ENCODE measurements at regions not wholly inside any gene's neighbourhood (a gene's known extent, or its start where the extent isn't known, plus 50 kb on each side); places are given as distances from the start of the nearest gene placed in this dataset.

- H3K27ac ChIP-seq: no peak overlapping the region
- no peaks in the 10 kb centered on the region for H3K4me1 ChIP-seq
- DNase-seq: no peak
- TF ChIP-seq CTCF (IDR thresholded peaks at IDR 0.05 in 8 of 11, conservative IDR thresholded peaks at IDR 0.05 in 3 of 11) (no peak), POLR2AphosphoS5 (IDR thresholded peaks at IDR 0.05) (no peak), POLR2A (IDR thresholded peaks at IDR 0.05) (no peak)
- H3K27me3 ChIP-seq (replicated peaks in 1 of 7): no peaks in the 10 kb centered on the region
- no peaks in the 10 kb centered on the region for H3K36me3 ChIP-seq
- no peaks in the 10 kb centered on the region for H3K9me3 ChIP-seq
- WGBS, 5 donors: 63 to 82% (median 71%) methylated on average over 3 of the region's 3 CpGs
- intact Hi-C loops (cut with DNase I; ENCODE audit: low total_unique reads): no loop called here
- no peak overlapping the region for H3K4me3 ChIP-seq
Measured at GRCh38 chr1:104768466-104768865, 1018.8 kb downstream of the AMY1C start.

GRCh38 chr1:104780470-104781078 lies 1030.9 kb downstream of the AMY1C start:
- H3K27ac ChIP-seq: no peak overlapping the region
- no peaks in the 10 kb centered on the region for H3K36me3 ChIP-seq
- intact Hi-C loops (cut with DNase I; ENCODE audit: low total_unique reads): no loop called here
- no peak for TF ChIP-seq POLR2A (IDR thresholded peaks at IDR 0.05)
- TF ChIP-seq CTCF (IDR thresholded peaks at IDR 0.05 in 8 of 11, conservative IDR thresholded peaks at IDR 0.05 in 3 of 11): peak in 8 of 11 experiments; percentile 31 to 64 (median 56)
- H3K9me3 ChIP-seq: no peaks in the 10 kb centered on the region
- no peaks in the 10 kb centered on the region for H3K27me3 ChIP-seq (replicated peaks in 1 of 7)
- no peak overlapping the region for H3K4me3 ChIP-seq
- DNase-seq: no peak
- H3K4me1 ChIP-seq: no peaks in the 10 kb centered on the region
- 12 to 24% (median 16%) methylated on average over 6 of the region's 6 CpGs for WGBS, 5 donors

GRCh38 chr1:104785575-104786187 lies 1036.0 kb downstream of the AMY1C start:
- no peaks in the 10 kb centered on the region for H3K36me3 ChIP-seq
- intact Hi-C loops (cut with DNase I; ENCODE audit: low total_unique reads): no loop called here
- 54 to 82% (median 67%) methylated on average over 2 of the region's 2 CpGs for WGBS, 5 donors
- H3K9me3 ChIP-seq: peaks cover 0 to 7% (median 0%) of the 10 kb centered on the region in 8 donors
- no peak overlapping the region for H3K27ac ChIP-seq
- no peak for DNase-seq
- no peaks in the 10 kb centered on the region for H3K27me3 ChIP-seq (replicated peaks in 1 of 7)
- H3K4me1 ChIP-seq: no peaks in the 10 kb centered on the region
- no peak overlapping the region for H3K4me3 ChIP-seq
- TF ChIP-seq POLR2A (IDR thresholded peaks at IDR 0.05) (no peak), POLR2AphosphoS5 (IDR thresholded peaks at IDR 0.05) (no peak), CTCF (IDR thresholded peaks at IDR 0.05 in 8 of 11, conservative IDR thresholded peaks at IDR 0.05 in 3 of 11) (no peak)

- Histone ChIP-seq H3K4me3 (no peak overlapping the region), H3K36me3 (no peaks in the 10 kb centered on the region), H3K27me3 (replicated peaks in 1 of 7) (no peaks in the 10 kb centered on the region), H3K4me1 (no peaks in the 10 kb centered on the region), H3K27ac (no peak overlapping the region), H3K9me3 (peaks cover 0 to 7% (median 0%) of the 10 kb centered on the region in 8 donors)
- 89 to 95% (median 94%) methylated on average over 13 to 14 of the region's 14 CpGs for WGBS, 5 donors
- peak; percentile 64 for DNase-seq
- no peak for TF ChIP-seq POLR2AphosphoS5 (IDR thresholded peaks at IDR 0.05)
- no peak for TF ChIP-seq POLR2A (IDR thresholded peaks at IDR 0.05)
- no peak for TF ChIP-seq CTCF (IDR thresholded peaks at IDR 0.05 in 8 of 11, conservative IDR thresholded peaks at IDR 0.05 in 3 of 11)
- intact Hi-C loops (cut with DNase I; ENCODE audit: low total_unique reads): no loop called here
Measured at GRCh38 chr1:104787866-104788510, 1038.3 kb downstream of the AMY1C start.
